ENCODE measurements at regions not wholly inside any gene's neighbourhood (a gene's known extent, or its start where the extent isn't known, plus 50 kb on each side); places are given as distances from the start of the nearest gene placed in this dataset.

- TF ChIP-seq CTCF (IDR thresholded peaks at IDR 0.05) (peak; percentile 17), EZH2 (IDR thresholded peaks at IDR 0.05; ENCODE audit: borderline replicate concordance, insufficient read depth, low read depth, low read length, poor library complexity, severe bottlenecking) (no peak)
Measured at GRCh38 chr2:58871469-58872142, 630.5 kb upstream of the FANCL start.
